ENCODE measurements at regions not wholly inside any gene's neighbourhood (a gene's known extent, or its start where the extent isn't known, plus 50 kb on each side); places are given as distances from the start of the nearest gene placed in this dataset.
"Not testable (repeated sequence)": the region's sequence is repeated elsewhere in the genome, so short reads cannot be mapped to it uniquely, and the experiment has no call there.

DNA sequence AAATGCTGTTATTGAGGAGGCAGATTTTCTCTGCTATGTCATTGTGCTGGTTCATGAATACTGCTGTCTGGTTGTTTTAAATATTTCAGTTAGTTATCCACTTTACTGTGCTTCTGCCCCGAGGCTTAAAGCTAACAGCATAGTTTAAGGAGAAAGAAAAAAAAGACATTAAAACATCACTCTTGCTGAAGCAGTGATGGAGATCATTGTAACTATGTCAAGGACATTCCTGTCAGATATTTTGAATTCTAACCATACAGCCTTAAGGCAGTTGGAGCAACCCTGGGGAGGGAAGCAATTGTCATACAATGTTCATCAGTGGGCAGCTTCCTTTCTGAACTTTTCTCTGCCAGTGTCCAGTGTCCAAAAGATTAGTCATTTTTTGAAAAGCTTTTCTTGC lies 199.0 kb upstream of the DDX53 start:
- no peak for DNase-seq (ENCODE audit: low spot score)

- DNase-seq (ENCODE audit: low spot score) = no peak
These were observed 196.4 kb upstream of the DDX53 start for GRCh38 chrX:22803353-22803752.

- no peak for DNase-seq (ENCODE audit: low spot score)
These were observed 188.9 kb upstream of the DDX53 start for GRCh38 chrX:22810876-22811275.

GRCh38 chrX:22818061-22818460 lies 181.7 kb upstream of the DDX53 start:
- no peak for DNase-seq (ENCODE audit: low spot score)

GRCh38 chrX:22855693-22856092 lies 144.1 kb upstream of the DDX53 start:
- DNase-seq (ENCODE audit: low spot score) = no peak

DNA sequence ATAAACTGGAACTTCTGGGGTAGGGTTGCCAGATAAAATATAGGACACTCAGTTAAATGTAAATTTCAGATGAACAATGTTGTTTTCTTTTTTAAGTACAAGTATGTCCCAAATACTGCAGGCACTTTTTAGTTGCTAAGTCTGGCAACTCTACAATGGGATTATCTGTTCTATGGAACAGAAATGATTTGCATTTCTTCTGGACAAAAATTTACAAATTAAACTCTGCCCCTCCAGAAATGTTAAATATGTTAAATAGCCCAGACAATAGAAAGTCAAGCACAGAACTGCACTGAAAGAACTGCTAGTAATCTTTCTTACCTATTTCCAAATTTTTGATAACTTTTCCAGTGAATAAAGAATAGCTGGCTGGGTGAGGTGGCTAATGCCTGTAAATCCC lies 140.1 kb upstream of the DDX53 start:
- no peak for DNase-seq (ENCODE audit: low spot score)

- not testable (repeated sequence) for DNase-seq (ENCODE audit: low spot score)
These were observed 133.0 kb upstream of the DDX53 start for GRCh38 chrX:22866801-22867200.

DNA sequence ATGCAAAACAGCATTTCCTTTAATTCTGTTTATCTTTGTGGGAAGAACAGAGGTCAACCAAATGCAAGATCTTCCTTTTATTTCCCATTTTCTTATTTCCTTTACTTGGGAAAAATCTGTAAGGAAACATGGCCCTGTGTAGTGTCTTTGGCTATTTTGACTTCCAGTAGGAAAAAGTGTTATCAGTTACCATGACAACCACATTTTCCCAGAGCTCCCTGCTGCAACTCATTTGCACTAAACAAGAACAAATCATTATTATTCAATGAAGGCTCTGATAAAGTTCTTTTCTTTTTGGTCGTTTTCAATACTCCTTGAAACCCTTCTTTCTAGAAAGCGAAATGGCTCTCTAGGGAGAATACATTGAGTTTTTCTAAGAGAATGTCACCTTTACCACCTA lies 117.2 kb upstream of the DDX53 start:
- no peak for DNase-seq (ENCODE audit: low spot score)

GRCh38 chrX:22889819-22890218 lies 109.9 kb upstream of the DDX53 start:
- DNase-seq (ENCODE audit: low spot score) = no peak

DNA sequence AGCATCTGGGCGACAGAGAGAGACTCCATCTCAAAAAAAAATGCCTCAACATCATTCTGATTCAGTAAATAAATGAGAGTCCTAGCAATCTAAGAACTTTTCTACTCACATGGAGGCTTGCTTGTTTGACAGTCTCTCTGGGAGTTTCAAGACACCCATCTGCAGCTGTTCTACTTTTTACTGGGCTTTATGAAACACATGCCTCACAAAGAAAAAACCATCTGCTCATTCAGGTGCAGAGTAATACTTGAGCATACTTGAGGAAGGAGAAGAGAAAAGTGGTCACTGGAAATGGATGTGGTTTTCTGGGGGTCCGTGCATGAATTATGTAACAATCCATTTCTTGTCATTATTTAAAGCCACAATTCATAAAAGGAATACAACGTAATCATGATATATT lies 87.1 kb upstream of the DDX53 start:
- no peak for DNase-seq (ENCODE audit: low spot score)

- DNase-seq (ENCODE audit: low spot score) = no peak
These were observed 76.8 kb upstream of the DDX53 start for GRCh38 chrX:22922961-22923360.

DNA sequence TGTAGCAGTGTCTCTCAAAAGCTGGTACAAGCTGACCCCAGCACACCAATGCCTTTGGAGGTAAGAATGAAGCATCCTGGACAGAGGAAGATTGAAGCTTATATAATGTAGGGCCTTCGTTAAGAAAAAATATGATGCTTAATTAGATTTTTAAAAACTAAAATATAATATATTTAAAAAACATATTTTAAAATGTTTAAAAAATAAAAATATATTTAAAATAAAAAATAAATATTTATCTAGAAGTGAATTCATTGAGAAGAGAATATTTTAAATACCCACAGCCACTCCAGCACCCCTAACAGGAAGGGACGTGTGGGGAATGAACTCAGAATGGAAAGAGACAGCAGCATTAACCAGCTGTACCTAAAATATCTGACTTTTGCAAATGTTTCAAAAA lies 65.1 kb upstream of the DDX53 start:
- DNase-seq (ENCODE audit: low spot score) = no peak

GRCh38 chrX:22944945-22945344 lies 54.8 kb upstream of the DDX53 start:
- DNase-seq (ENCODE audit: low spot score) = no peak

All from activated CD4-positive, alpha-beta T cell treated with anti-CD3 and anti-CD28 coated beads, Interleukin-2, Interleukin-4, amounts not matched to agents 100 ng/mL and 50 ng/mL, durations not matched to agents 16 hours and 8 hours (primary cell).